DMS 273 treated with DMSO at 0.1 percent for 48 hours (cell line): ENCODE measurements at regions not wholly inside any gene's neighbourhood (a gene's known extent, or its start where the extent isn't known, plus 50 kb on each side); places are given as distances from the start of the nearest gene placed in this dataset.

Source experiments
- DNase-seq: peaks from one replicate; lab custom pipeline; 2025; lab: John Stamatoyannopoulos, UW

DNA sequence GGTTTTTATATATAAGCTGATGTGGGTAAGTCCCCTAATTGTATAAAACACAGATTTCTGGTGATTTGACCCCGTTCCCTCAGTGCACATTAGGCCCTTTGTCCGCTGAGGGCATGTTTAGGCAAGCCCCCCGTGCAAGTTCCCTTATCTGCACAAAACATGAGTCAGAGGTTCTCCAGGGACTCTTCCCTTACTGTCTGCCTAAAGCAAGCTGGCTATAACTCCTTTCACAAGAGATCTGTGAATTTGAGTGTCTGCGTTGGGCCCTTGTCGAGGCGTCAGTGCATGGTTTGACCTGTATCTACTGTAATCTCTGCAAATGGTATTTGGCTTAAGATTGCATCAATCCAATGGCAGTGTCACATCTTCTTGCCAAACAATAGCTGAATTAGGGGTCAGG is 712.8 kb downstream of the CDH8 start:
- no peak for DNase-seq

DNA sequence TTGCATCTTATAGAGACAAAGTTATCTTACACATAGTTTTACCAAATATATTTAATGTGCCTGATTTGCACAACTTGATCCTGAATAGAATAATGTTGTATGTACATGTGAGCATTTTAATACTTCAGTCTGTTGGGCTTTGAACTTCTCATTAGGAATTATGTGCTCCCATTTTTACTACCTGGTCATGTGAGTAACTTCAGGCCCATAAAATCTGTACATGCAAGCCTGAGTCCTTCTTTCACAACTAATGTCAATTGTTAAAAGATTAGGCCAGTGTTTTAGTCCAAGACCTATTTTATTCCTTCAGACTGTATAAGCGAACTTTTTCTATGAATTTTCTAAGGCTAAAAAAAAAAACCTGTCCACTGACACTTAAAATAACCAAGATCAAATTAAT is 715.4 kb downstream of the CDH8 start:
- DNase-seq = no peak

- DNase-seq = no peak
These were observed 722.3 kb downstream of the CDH8 start for GRCh38 chr16:61313931-61314330.

DNA sequence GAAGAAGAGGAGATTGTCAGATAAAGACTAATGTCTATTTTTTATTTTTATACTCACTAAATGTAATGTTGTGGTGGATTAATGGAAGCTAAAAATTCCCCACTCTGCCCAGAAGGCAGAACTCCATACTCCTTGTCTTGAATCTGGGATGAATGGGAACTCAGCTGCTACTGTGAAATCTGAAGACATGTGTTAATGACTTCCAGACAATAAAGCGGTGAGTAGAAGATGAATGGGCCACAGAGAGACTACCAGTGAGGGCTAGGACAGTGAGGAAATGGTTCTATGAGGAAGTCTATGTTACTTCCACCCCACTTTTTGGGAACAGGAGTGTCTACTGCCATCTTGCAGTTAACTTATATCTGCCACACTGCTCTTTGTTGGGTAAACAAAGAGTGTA is 726.9 kb downstream of the CDH8 start:
- no peak for DNase-seq

GRCh38 chr16:61306204-61306603 is 730.0 kb downstream of the CDH8 start:
- no peak for DNase-seq

- no peak for DNase-seq
These were observed 739.4 kb downstream of the CDH8 start for GRCh38 chr16:61296814-61297213.

- DNase-seq = no peak
These were observed 739.9 kb downstream of the CDH8 start for GRCh38 chr16:61296305-61296704.

DNA sequence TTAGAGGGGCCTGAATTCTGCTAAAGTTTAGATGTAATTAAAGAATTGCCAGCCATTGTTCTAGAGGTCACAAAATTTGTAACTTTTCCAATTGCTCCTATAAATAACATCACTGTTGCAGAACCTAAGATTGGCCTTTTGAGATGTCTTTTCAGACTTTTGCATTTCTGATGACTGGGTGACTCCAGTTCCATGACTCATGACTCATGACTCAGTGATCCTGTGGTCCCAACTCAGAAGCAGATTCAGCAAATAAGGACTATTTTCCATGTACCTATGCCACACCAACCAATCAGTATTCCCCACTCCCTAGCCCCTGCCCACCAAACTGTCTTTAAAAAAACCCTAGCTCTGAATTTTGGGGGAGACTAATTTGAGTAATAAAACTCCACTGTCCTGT is 740.9 kb downstream of the CDH8 start:
- DNase-seq = no peak

DNA sequence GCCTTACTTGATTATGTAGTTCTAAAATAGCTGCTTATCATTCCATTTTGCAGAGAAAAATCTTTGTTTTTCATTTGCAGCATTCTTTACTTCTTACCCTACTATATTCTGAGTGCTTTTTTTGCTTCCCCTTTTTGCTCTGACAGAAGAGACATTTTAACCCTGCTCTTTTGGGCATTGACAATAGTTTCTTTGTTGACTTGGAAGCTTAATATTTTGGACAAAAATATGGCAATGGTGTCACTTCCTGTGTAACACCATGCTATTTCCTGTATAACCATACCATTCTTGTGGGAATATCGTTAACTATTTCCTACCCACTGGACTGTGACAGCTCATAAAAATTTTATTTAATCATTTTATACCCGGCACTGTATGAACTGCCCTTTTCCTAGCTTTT is 747.1 kb downstream of the CDH8 start:
- DNase-seq = no peak

DNA sequence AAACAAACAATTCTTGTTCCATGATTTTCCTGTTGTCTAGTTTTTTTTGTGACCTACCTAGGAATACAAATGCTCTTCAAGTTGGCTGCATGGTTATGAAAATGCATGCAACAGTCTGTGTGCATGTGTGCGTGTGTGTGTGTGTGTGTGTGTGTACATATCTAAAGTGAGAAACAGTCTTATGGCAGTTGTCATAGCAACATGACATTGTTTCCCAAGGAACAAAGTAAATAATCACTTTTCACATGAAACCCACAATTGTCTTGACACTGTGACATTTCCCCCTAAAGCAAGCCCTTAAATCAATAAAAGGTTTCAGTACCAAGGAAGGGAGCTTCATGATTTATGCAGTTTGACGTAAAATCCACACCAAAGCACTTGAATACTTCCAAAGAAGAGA is 758.4 kb downstream of the CDH8 start:
- no peak for DNase-seq

DNA sequence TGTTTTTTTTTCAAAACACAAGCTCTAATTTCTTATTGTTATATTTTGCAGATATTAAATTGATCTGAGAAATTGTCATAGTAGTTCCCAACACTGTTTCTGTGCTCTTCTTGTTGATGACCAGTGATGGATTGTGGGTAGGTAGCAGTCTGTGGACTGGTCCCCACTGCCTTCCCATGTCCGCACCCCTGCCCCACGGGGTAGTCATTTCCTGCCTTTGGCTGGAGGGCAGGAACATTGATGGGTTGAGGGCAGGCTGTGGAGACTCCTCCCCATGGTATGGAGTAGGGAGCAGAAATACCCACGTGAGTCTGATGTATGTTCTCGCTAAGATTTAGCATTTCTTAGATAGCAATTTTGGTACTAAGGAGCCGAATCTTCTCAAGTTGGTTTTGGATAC is 762.0 kb downstream of the CDH8 start:
- DNase-seq = no peak

GRCh38 chr16:61270726-61271125 is 765.5 kb downstream of the CDH8 start:
- DNase-seq = no peak

DNA sequence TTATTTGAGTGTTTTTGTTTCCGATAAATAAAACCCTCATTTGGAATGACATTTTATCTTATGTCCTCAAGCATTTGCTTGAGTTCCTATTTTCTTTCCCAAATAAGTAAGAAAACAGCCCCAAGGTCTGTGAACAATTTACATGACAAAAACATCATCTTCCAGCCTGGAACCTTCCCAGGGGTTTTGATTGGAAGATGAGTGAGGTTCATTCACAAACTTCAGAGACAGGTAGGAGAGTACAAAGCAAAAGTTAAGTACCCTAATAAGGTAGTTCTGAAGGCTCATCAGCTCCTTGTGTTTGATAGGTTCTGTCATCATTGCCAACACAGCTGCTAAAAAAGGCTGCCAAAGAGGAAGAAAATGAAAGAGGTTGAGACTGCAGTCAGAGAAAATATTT is 772.8 kb downstream of the CDH8 start:
- no peak for DNase-seq

DNA sequence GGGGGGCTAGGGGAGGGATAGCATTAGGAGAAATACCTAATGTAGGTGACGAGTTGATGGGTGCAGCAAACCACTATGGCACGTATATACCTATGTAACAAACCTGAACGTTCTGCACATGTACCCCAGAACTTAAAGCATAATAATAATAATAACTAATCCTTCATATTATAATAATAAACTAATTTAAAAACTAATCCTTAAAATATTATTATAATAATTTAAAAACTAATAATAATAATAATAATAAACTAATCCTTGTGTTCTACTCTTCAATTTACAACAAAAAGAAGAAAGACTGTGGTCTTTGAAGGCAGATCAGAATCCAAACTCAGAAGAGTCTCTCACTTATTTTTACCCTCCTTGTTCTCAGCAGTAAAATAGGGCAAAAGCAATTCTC is 774.9 kb downstream of the CDH8 start:
- DNase-seq = no peak

- no peak for DNase-seq
These were observed 789.6 kb downstream of the CDH8 start for GRCh38 chr16:61246592-61246991.

GRCh38 chr16:61243954-61244353 is 792.3 kb downstream of the CDH8 start:
- no peak for DNase-seq

DNA sequence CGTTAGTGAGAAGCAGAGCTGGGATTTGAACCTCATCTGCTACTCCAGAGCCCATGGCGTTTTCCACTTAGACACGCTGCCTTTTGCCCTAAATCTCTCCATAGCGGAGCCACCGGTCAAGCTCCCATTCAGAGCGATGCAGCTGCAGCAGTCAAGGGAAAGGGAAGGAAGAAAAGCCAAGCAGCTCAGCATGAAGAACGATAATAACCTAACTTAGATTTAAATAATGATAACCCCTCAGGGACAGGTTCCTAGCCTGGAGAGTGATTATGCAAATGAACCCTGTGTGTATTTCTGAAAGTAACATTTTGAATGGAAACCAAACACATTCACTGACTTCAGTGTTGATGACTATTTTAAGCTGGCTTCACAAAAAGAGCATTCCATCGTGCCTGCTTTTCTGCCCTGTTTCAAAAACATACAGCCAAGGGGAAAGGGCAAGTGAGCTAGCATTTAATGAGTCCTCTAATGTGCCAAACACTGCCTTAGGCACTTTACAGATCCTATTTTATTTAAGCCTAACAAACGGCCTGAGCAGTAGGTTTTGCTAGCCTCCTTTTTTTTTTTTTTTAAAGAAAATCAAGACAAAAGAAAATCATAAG is 798.3 kb downstream of the CDH8 start:
- no peak for DNase-seq

GRCh38 chr16:61233713-61234112 is 802.5 kb downstream of the CDH8 start:
- no peak for DNase-seq

- no peak for DNase-seq
These were observed 807.9 kb downstream of the CDH8 start for GRCh38 chr16:61228371-61228770.

GRCh38 chr16:61215605-61216004 is 820.6 kb downstream of the CDH8 start:
- DNase-seq = no peak

GRCh38 chr16:61214780-61215179 is 821.5 kb downstream of the CDH8 start:
- DNase-seq = no peak

- DNase-seq = no peak
These were observed 826.2 kb downstream of the CDH8 start for GRCh38 chr16:61210076-61210475.

DNA sequence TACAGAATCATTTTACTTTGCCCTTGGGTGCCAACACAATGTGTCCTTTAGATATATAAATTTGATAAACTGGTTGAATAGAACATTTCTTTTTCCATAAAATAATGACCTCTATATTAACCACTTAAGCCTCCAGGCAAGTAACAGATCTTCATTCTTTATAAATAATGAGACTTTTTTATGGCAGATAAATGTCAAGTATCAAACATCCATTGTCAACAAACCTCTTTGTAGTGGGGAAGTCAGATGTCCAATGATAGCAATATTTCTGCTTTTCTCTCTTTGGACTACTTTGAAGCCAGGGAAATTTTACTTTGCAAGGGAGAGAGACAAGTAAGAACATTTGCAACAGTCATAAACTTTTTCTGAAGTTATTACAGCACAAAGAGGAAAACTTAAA is 841.2 kb downstream of the CDH8 start:
- no peak for DNase-seq

- DNase-seq = no peak
These were observed 841.7 kb downstream of the CDH8 start for GRCh38 chr16:61194573-61194972.

GRCh38 chr16:61182391-61182790 is 853.8 kb downstream of the CDH8 start:
- DNase-seq = no peak
